ENCODE measurements at regions not wholly inside any gene's neighbourhood (a gene's known extent, or its start where the extent isn't known, plus 50 kb on each side); places are given as distances from the start of the nearest gene placed in this dataset.

DNA sequence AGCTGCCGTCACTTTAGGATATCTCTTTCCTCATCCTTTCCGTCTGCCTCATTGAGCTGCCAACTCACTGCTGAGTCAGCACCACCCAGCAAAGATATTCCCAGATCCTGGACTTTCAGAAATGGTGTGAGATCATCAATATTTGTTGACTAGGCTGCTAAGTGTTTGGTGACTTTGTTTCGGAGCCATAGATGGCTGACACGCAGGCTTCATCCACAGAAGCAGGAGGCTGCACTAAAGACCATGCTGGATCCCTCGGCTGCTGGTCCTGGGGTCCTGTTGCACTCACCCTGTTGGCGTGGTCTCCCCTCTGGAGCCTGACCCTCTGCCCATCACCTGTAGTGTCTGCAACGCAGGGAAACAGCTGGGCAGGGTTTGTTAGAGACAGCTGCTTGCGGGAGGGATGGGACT lies 96.5 kb downstream of the ERMARD start:
- TF ChIP-seq MAX (IDR thresholded peaks at IDR 0.05) (no peak), EZH2 (IDR thresholded peaks at IDR 0.05; ENCODE audit: low read depth, low read length, severe bottlenecking) (no peak), POLR2AphosphoS5 (IDR thresholded peaks at IDR 0.05; ENCODE audit: low read depth, low read length) (no peak), PHF8 (conservative IDR thresholded peaks at IDR 0.05; ENCODE audit: low read depth, low read length) (no peak), GTF2F1 (IDR thresholded peaks at IDR 0.05; ENCODE audit: borderline replicate concordance, low read depth, low read length) (no peak), BACH1 (IDR thresholded peaks at IDR 0.05; ENCODE audit: low read length) (no peak), POLR2A (IDR thresholded peaks at IDR 0.05; ENCODE audit: control extremely low read depth in 1 of 2, low read depth in 2 of 2, low read length in 2 of 2) (no peak), BRCA1 (IDR thresholded peaks at IDR 0.05; ENCODE audit: low read depth, low read length) (no peak)
- TF ChIP-seq, protein P1, sequence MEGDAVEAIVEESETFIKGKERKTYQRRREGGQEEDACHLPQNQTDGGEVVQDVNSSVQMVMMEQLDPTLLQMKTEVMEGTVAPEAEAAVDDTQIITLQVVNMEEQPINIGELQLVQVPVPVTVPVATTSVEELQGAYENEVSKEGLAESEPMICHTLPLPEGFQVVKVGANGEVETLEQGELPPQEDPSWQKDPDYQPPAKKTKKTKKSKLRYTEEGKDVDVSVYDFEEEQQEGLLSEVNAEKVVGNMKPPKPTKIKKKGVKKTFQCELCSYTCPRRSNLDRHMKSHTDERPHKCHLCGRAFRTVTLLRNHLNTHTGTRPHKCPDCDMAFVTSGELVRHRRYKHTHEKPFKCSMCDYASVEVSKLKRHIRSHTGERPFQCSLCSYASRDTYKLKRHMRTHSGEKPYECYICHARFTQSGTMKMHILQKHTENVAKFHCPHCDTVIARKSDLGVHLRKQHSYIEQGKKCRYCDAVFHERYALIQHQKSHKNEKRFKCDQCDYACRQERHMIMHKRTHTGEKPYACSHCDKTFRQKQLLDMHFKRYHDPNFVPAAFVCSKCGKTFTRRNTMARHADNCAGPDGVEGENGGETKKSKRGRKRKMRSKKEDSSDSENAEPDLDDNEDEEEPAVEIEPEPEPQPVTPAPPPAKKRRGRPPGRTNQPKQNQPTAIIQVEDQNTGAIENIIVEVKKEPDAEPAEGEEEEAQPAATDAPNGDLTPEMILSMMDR (IDR thresholded peaks at IDR 0.05; ENCODE audit: control extremely low read depth in 1 of 3, insufficient read depth in 1 of 3, low read depth in 1 of 3, low read length in 3 of 3), result no peak

All from H1 (cell line).